ENCODE measurements at regions not wholly inside any gene's neighbourhood (a gene's known extent, or its start where the extent isn't known, plus 50 kb on each side); places are given as distances from the start of the nearest gene placed in this dataset.

- no peaks in the 10 kb centered on the region for H3K9me2 ChIP-seq
- H3F3A ChIP-seq (replicated peaks; ENCODE audit: insufficient read depth) = no peaks in the 10 kb centered on the region
- no peak overlapping the region for H3K4me3 ChIP-seq (ENCODE audit: low read depth in 2 of 2, low read length in 1 of 2)
- 50% methylated on average over 4 of the region's 4 CpGs for WGBS (ENCODE audit: low lambda C conversion rate)
- H2AFZ ChIP-seq (ENCODE audit: low read depth) = no peak overlapping the region
- H3K4me2 ChIP-seq = no peak overlapping the region
- no peaks in the 10 kb centered on the region for H3K4me1 ChIP-seq (ENCODE audit: control insufficient read depth in 1 of 2, insufficient read depth in 2 of 2, low read depth in 1 of 2, low read length in 1 of 2)
- TF ChIP-seq RFX5 (IDR thresholded peaks at IDR 0.05; ENCODE audit: low read length) = no peak
- TF ChIP-seq, protein P1, sequence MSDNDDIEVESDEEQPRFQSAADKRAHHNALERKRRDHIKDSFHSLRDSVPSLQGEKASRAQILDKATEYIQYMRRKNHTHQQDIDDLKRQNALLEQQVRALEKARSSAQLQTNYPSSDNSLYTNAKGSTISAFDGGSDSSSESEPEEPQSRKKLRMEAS (IDR thresholded peaks at IDR 0.05; ENCODE audit: low read depth) = no peak
- TF ChIP-seq MEF2A (IDR thresholded peaks at IDR 0.05; ENCODE audit: borderline replicate concordance, low read depth) = no peak
- no peak for TF ChIP-seq POLR2AphosphoS5 (IDR thresholded peaks at IDR 0.05; ENCODE audit: low read depth, low read length)
- no peak for TF ChIP-seq YY1 (IDR thresholded peaks at IDR 0.05; ENCODE audit: low read depth)
- TF ChIP-seq JUND (IDR thresholded peaks at IDR 0.05) = no peak
- TF ChIP-seq MXI1 (IDR thresholded peaks at IDR 0.05; ENCODE audit: low read depth, low read length) = no peak
- no peak for TF ChIP-seq GABPA (IDR thresholded peaks at IDR 0.05; ENCODE audit: low read depth)
- no peak for TF ChIP-seq EP300 (IDR thresholded peaks at IDR 0.05; ENCODE audit: borderline replicate concordance in 1 of 2, low read depth in 1 of 2, low read length in 1 of 2)
- no peak for TF ChIP-seq RXRA (IDR thresholded peaks at IDR 0.05; ENCODE audit: borderline replicate concordance, low read depth)
- TF ChIP-seq IRF3 (IDR thresholded peaks at IDR 0.05; ENCODE audit: low read depth, low read length) = no peak
- TF ChIP-seq, protein P2, sequence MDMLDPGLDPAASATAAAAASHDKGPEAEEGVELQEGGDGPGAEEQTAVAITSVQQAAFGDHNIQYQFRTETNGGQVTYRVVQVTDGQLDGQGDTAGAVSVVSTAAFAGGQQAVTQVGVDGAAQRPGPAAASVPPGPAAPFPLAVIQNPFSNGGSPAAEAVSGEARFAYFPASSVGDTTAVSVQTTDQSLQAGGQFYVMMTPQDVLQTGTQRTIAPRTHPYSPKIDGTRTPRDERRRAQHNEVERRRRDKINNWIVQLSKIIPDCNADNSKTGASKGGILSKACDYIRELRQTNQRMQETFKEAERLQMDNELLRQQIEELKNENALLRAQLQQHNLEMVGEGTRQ (IDR thresholded peaks at IDR 0.05; ENCODE audit: borderline replicate concordance, low read depth, low read length) = no peak
- TF ChIP-seq ELF1 (IDR thresholded peaks at IDR 0.05) = no peak
- no peak for TF ChIP-seq EZH2phosphoT487 (IDR thresholded peaks at IDR 0.05; ENCODE audit: borderline replicate concordance, low read depth)
- no peak for TF ChIP-seq CHD2 (IDR thresholded peaks at IDR 0.05; ENCODE audit: low read length, partially characterized antibody)
- TF ChIP-seq TAF1 (IDR thresholded peaks at IDR 0.05; ENCODE audit: borderline replicate concordance, low read depth, low read length) = no peak
- no peak for TF ChIP-seq FOSL2 (IDR thresholded peaks at IDR 0.05; ENCODE audit: borderline replicate concordance, low read depth)
- no peaks in the 10 kb centered on the region for H3K79me2 ChIP-seq (ENCODE audit: insufficient read depth)
- no peaks in the 10 kb centered on the region for H3K36me3 ChIP-seq (replicated peaks in 1 of 2; ENCODE audit: control insufficient read depth in 1 of 2, insufficient read depth in 2 of 2, low read length in 1 of 2)
- DNase-seq = no peak
- H3K9ac ChIP-seq = no peak overlapping the region
- POLR2A ChIA-PET = no interaction called here
- H3K9me3 ChIP-seq = no peaks in the 10 kb centered on the region
- no peaks in the 10 kb centered on the region for H3K27me3 ChIP-seq (ENCODE audit: insufficient read depth)
- CTCF ChIA-PET = no interaction called here
- no peak overlapping the region for H3K27ac ChIP-seq (ENCODE audit: low read depth in 2 of 2, low read length in 1 of 2)
- no peaks in the 10 kb centered on the region for H4K20me1 ChIP-seq (ENCODE audit: insufficient read depth)
Measured at GRCh38 chr16:73915935-73916334, 380.7 kb upstream of the PSMD7 start.

DNA sequence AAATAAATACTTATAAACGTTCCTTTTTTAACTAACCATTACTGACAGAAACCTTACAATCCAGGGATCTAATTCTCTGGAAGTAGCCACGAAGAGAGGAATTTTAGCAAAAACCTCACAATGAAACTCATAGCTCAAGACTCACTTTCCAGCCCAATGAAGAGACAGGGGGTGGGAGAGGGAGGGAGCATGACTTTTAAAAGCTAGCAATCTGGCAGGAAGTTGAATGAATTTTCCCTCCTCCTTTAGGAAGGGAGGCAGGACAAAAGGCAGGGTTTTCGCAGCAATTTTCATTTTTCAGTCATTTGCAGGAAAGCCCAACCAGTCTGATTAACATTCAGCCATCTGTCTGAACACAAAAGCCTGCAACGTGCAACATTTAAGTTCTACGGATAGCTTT lies 381.5 kb upstream of the PSMD7 start:
- TF ChIP-seq GATA2 (CRISPR knock-in tag; IDR thresholded peaks at IDR 0.05) = no peak
- no peak for TF ChIP-seq EP300 (IDR thresholded peaks at IDR 0.05; ENCODE audit: borderline replicate concordance in 1 of 2, low read depth in 1 of 2, low read length in 1 of 2)
- TF ChIP-seq RFX5 (IDR thresholded peaks at IDR 0.05; ENCODE audit: low read length) = no peak
- TF ChIP-seq, protein P2 (IDR thresholded peaks at IDR 0.05; ENCODE audit: borderline replicate concordance, low read depth, low read length) = no peak
- TF ChIP-seq TCF12 (IDR thresholded peaks at IDR 0.05) = no peak
- no peak for TF ChIP-seq TAF1 (IDR thresholded peaks at IDR 0.05; ENCODE audit: borderline replicate concordance, low read depth, low read length)
- no peak for TF ChIP-seq NFIC (IDR thresholded peaks at IDR 0.05; ENCODE audit: borderline replicate concordance)
- no peak for TF ChIP-seq FOXM1 (IDR thresholded peaks at IDR 0.05; ENCODE audit: low read depth)
- TF ChIP-seq NRF1 (IDR thresholded peaks at IDR 0.05; ENCODE audit: low read depth, low read length) = no peak
- no peak for TF ChIP-seq CTCF (IDR thresholded peaks at IDR 0.05)
- no peak for TF ChIP-seq FOSL2 (IDR thresholded peaks at IDR 0.05; ENCODE audit: borderline replicate concordance, low read depth)
- no peak for TF ChIP-seq RXRA (IDR thresholded peaks at IDR 0.05; ENCODE audit: borderline replicate concordance, low read depth)
- no peak for TF ChIP-seq IRF3 (IDR thresholded peaks at IDR 0.05; ENCODE audit: low read depth, low read length)
- H4K20me1 ChIP-seq (ENCODE audit: insufficient read depth) = no peaks in the 10 kb centered on the region
- POLR2A ChIA-PET = no interaction called here

More for the DNA sequence above, 381.5 kb upstream of the PSMD7 start:
- H3K4me3 ChIP-seq (ENCODE audit: low read depth in 2 of 2, low read length in 1 of 2) = no peak overlapping the region
- H3F3A ChIP-seq (replicated peaks; ENCODE audit: insufficient read depth) = no peaks in the 10 kb centered on the region
- H3K9me3 ChIP-seq = no peaks in the 10 kb centered on the region
- no peaks in the 10 kb centered on the region for H3K36me3 ChIP-seq (replicated peaks in 1 of 2; ENCODE audit: control insufficient read depth in 1 of 2, insufficient read depth in 2 of 2, low read length in 1 of 2)
- no peak for DNase-seq
- 0 out of 2 replicates have a peak, but pooled peaks cover 2% of the 10 kb centered on the region for H3K9me2 ChIP-seq
- CTCF ChIA-PET = interaction anchor here (0.7 to 0.9 kb wide), 2 partner anchors 36 to 172 kb away, joined by 3 read pairs; no protein-coding TSS in a partner anchor
- no peak overlapping the region for H3K27ac ChIP-seq (ENCODE audit: low read depth in 2 of 2, low read length in 1 of 2)
- no peaks in the 10 kb centered on the region for H3K27me3 ChIP-seq (ENCODE audit: insufficient read depth)
- H2AFZ ChIP-seq (ENCODE audit: low read depth) = no peak overlapping the region
- H3K4me2 ChIP-seq = no peak overlapping the region
- H3K9ac ChIP-seq = no peak overlapping the region
- no peaks in the 10 kb centered on the region for H3K79me2 ChIP-seq (ENCODE audit: insufficient read depth)
- WGBS (ENCODE audit: low lambda C conversion rate) = 24% methylated on average over 5 of the region's 5 CpGs
- H3K4me1 ChIP-seq (ENCODE audit: control insufficient read depth in 1 of 2, insufficient read depth in 2 of 2, low read depth in 1 of 2, low read length in 1 of 2) = no peaks in the 10 kb centered on the region

Measured in SK-N-SH (cell line).